Caco-2 (cell line): ENCODE measurements at regions not wholly inside any gene's neighbourhood (a gene's known extent, or its start where the extent isn't known, plus 50 kb on each side); places are given as distances from the start of the nearest gene placed in this dataset.

Experiments used
- BruUV-seq: library from RNA; stranded (reverse); fragments of 400-500 nt; replicated peaks from 2 replicates; lab custom pipeline; 2021; lab: Mats Ljungman, UMichigan
- CTCF ChIA-PET: fragments of 300-600 bp; sonication (Branson Sonifier 250); formaldehyde crosslinking; loops from one replicate; lab custom pipeline; 2022; ENCODE audit warnings: antibody characterized with exemption; lab: Charles Lee
- POLR2A ChIA-PET: fragments of 300-600 bp; sonication (Branson Sonifier 250); formaldehyde crosslinking; loops from one replicate; lab custom pipeline; 2022; ENCODE audit warnings: antibody characterized with exemption; lab: Charles Lee
- DNase-seq, 2 experiments: peaks; one replicate each; pipeline versions ENCODE4 v3.0.0 to v3.0.0-alpha.2; 2020 to 2022
- H3K27me3 ChIP-seq: replicated peaks from 2 replicates; pipeline ENCODE4 v1.6.0; 2011; ENCODE audit warnings: low read length; ENCODE audit not compliant: control insufficient read depth, insufficient read depth
- H3K36me3 ChIP-seq: 2 replicates; pipeline ENCODE4 v1.5.1; 2011; ENCODE audit warnings: low read length; ENCODE audit not compliant: control insufficient read depth, insufficient read depth
- H3K4me1 ChIP-seq: fragments of 250-450 bp; sonication (Bioruptor Pico); 2 replicates; pipeline ENCODE4 v1.5.1; 2020; ENCODE audit warnings: mild to moderate bottlenecking
- H3K4me3 ChIP-seq: 2 replicates; pipeline ENCODE4 v1.5.1; 2011; ENCODE audit warnings: low read depth, mild to moderate bottlenecking, control low read depth, low read length
- H3K9me3 ChIP-seq: fragments of 250-450 bp; sonication (Bioruptor Pico); 2 replicates; pipeline ENCODE4 v1.5.1; 2020; ENCODE audit warnings: mild to moderate bottlenecking, moderate library complexity
- H3K27ac Mint-ChIP-seq: one replicate; pipeline ENCODE4 v1.8.0; 2022; ENCODE audit warnings: mixed read lengths; ENCODE audit not compliant: unreplicated experiment
- H3K27me3 Mint-ChIP-seq: one replicate; pipeline ENCODE4 v1.8.0; 2022; ENCODE audit warnings: mixed read lengths; ENCODE audit not compliant: insufficient read depth, unreplicated experiment
- H3K36me3 Mint-ChIP-seq: one replicate; pipeline ENCODE4 v1.8.0; 2022; ENCODE audit warnings: mild to moderate bottlenecking, mixed read lengths; ENCODE audit not compliant: insufficient read depth, unreplicated experiment
- H3K4me1 Mint-ChIP-seq: one replicate; pipeline ENCODE4 v1.8.0; 2022; ENCODE audit warnings: low read depth, mixed read lengths; ENCODE audit not compliant: unreplicated experiment
- H3K4me3 Mint-ChIP-seq: one replicate; pipeline ENCODE4 v1.8.0; 2022; ENCODE audit warnings: mild to moderate bottlenecking, moderate library complexity, mixed read lengths; ENCODE audit not compliant: unreplicated experiment
- H3K9me3 Mint-ChIP-seq: one replicate; pipeline ENCODE4 v1.8.0; 2022; ENCODE audit warnings: mixed read lengths; ENCODE audit not compliant: unreplicated experiment
- intact Hi-C: fragments of 100-400 bp; cut with micrococcal nuclease; formaldehyde crosslinking; loops from one replicate; pipeline ENCODE4 v1.10.0; 2022; ENCODE audit not compliant: unreplicated experiment
- TF ChIP-seq, protein P1 (sequence below), 2 experiments: fragments of 200-600 bp in 1 of 2; IDR thresholded peaks; 1 replicate in 1 of 2; 2 replicates in 1 of 2; pipeline versions ENCODE4 v1.5.1 to v1.8.0; 2011 to 2022; ENCODE audit warnings: antibody characterized with exemption in 1 of 2, control low read depth in 1 of 2, inconsistent platforms in 1 of 2, low read depth in 1 of 2, low read length in 1 of 2, mild to moderate bottlenecking in 1 of 2, moderate library complexity in 1 of 2; ENCODE audit not compliant: insufficient read depth in 1 of 2, severe bottlenecking in 1 of 2, unreplicated experiment in 1 of 2

DNA sequence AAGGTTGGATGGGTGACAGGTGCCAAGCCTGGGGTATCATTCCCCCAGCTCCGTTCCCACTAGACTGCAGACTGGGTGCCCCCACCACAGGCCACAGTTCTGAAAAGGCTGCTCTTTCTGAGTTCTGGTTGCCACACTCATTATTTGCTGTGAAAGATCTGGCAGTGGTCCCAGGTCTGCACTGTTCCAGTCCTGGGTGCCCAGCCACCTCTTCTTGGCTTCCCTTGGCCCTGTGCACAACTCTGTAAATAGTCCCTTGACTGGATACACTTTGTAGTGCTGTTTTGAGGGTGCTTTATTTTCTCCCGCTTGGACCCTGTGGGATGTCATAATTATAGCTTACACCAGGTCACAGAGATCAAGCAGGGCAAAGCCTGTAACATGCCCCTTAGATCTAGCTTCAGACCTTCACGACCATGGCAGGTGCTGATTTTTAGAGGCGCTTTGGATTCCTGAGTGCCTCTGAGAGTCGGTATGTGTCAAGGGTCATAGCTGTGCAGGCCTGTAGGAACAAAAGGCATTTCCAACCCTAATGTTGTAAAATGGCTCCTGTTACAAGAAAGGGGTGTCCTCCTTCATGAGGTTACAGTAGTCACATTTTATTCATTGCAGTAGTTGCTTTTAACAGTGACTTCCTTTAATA, 344.9 kb downstream of the ICE1 start:
- CTCF ChIA-PET: no interaction called here
- Mint-ChIP-seq H3K27ac (no peak overlapping the region), H3K36me3 (no peaks in the 10 kb centered on the region), H3K4me3 (no peak overlapping the region), H3K9me3 (no peaks in the 10 kb centered on the region), H3K27me3 (peaks cover 8% of the 10 kb centered on the region), H3K4me1 (no peaks in the 10 kb centered on the region)
- no peak overlapping the region for H3K4me3 ChIP-seq
- BruUV-seq: no TSS peak
- intact Hi-C loops: no loop called here
- DNase-seq: no peak
- H3K4me1 ChIP-seq: no peaks in the 10 kb centered on the region
- H3K27me3 ChIP-seq: no peaks in the 10 kb centered on the region
- H3K9me3 ChIP-seq: no peaks in the 10 kb centered on the region
- TF ChIP-seq, protein P1, sequence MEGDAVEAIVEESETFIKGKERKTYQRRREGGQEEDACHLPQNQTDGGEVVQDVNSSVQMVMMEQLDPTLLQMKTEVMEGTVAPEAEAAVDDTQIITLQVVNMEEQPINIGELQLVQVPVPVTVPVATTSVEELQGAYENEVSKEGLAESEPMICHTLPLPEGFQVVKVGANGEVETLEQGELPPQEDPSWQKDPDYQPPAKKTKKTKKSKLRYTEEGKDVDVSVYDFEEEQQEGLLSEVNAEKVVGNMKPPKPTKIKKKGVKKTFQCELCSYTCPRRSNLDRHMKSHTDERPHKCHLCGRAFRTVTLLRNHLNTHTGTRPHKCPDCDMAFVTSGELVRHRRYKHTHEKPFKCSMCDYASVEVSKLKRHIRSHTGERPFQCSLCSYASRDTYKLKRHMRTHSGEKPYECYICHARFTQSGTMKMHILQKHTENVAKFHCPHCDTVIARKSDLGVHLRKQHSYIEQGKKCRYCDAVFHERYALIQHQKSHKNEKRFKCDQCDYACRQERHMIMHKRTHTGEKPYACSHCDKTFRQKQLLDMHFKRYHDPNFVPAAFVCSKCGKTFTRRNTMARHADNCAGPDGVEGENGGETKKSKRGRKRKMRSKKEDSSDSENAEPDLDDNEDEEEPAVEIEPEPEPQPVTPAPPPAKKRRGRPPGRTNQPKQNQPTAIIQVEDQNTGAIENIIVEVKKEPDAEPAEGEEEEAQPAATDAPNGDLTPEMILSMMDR (IDR thresholded peaks at IDR 0.05; ENCODE audit: insufficient read depth in 1 of 2, low read depth in 1 of 2, low read length in 1 of 2, severe bottlenecking in 1 of 2, unreplicated experiment in 1 of 2): no peak
- POLR2A ChIA-PET: no interaction called here
- H3K36me3 ChIP-seq: no peaks in the 10 kb centered on the region

DNA sequence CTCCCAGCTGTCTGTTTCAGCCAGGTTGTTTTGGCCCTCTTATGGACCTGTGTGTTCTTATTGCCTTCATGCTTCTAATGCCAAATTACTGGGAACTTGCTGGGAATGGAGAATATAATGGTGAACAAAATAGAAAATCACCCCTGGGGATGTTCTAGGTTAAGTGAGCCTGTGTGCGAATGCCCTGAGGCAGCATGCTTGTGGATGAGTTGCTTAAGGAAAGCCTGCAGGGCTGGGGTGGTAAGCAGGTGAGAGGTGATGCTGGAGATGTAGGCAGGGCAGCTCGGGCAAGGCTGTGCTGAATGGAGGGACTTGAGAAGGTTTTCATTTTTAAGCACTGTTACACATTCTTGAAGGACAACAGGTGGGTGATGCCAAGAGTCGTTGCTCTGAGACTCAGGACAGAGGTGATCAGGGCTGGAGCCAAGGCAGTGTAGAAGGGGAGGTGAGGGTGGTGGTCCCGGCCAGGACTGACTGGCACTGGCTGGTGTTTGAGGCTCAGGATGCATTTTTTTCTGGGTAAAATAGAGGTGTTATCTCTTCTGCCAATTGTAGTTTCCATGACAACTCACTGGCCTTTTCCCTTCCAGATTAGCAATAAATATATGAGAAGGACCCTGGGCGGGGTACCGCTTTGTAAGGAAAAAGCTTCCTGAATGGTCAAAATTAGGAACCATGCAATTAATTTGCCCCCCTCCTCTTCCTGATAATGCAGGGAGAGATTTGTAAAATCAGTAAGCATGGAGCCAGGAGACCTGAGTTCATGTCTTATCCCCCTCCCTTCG, 342.8 kb downstream of the ICE1 start:
- H3K4me3 Mint-ChIP-seq: no peak overlapping the region
- Histone ChIP-seq H3K4me1 (no peaks in the 10 kb centered on the region), H3K27me3 (no peaks in the 10 kb centered on the region), H3K9me3 (no peaks in the 10 kb centered on the region), H3K36me3 (no peaks in the 10 kb centered on the region), H3K4me3 (no peak overlapping the region)
- BruUV-seq: no TSS peak
- TF ChIP-seq, protein P1 (IDR thresholded peaks at IDR 0.05; ENCODE audit: insufficient read depth in 1 of 2, low read depth in 1 of 2, low read length in 1 of 2, severe bottlenecking in 1 of 2, unreplicated experiment in 1 of 2): no peak
- ChIA-PET CTCF (no interaction called here), POLR2A (no interaction called here)
- H3K27me3 Mint-ChIP-seq: peaks cover 8% of the 10 kb centered on the region
- H3K9me3 Mint-ChIP-seq: no peaks in the 10 kb centered on the region
- H3K27ac Mint-ChIP-seq: no peak overlapping the region
- intact Hi-C loops: no loop called here
- H3K4me1 Mint-ChIP-seq: no peaks in the 10 kb centered on the region
- no peaks in the 10 kb centered on the region for H3K36me3 Mint-ChIP-seq
- DNase-seq: no peak

DNA sequence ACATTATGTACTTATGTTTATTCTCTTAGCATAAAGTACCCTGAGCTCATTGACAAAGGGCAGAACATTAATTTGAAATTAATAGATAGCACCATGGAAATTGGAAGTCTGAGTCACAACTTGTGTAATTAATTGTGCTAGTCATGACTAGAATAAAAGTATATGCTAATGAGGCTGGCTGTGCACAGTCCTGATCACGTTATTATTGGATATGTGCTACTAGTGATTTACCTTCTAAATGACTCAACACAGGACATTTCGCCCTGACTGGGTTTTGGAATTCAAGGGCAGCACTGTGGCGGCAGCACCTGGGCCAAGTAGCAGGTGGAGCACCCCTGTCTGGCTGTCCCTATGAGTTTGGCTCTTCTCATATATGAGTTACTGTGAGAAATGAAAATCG, 341.8 kb downstream of the ICE1 start:
- ChIA-PET CTCF (no interaction called here), POLR2A (no interaction called here)
- no peaks in the 10 kb centered on the region for H3K27me3 ChIP-seq
- H3K27me3 Mint-ChIP-seq: peaks cover 8% of the 10 kb centered on the region
- no peaks in the 10 kb centered on the region for H3K36me3 ChIP-seq
- no peak overlapping the region for H3K27ac Mint-ChIP-seq
- TF ChIP-seq, protein P1 (IDR thresholded peaks at IDR 0.05; ENCODE audit: insufficient read depth in 1 of 2, low read depth in 1 of 2, low read length in 1 of 2, severe bottlenecking in 1 of 2, unreplicated experiment in 1 of 2): no peak
- H3K4me3 ChIP-seq: no peak overlapping the region
- intact Hi-C loops: no loop called here
- H3K9me3 ChIP-seq: no peaks in the 10 kb centered on the region
- BruUV-seq: no TSS peak
- H3K36me3 Mint-ChIP-seq: no peaks in the 10 kb centered on the region
- DNase-seq: no peak
- no peak overlapping the region for H3K4me3 Mint-ChIP-seq
- no peaks in the 10 kb centered on the region for H3K9me3 Mint-ChIP-seq
- no peaks in the 10 kb centered on the region for H3K4me1 Mint-ChIP-seq
- no peaks in the 10 kb centered on the region for H3K4me1 ChIP-seq
